HG03025 (cell line): ENCODE measurements at regions not wholly inside any gene's neighbourhood (a gene's known extent, or its start where the extent isn't known, plus 50 kb on each side); places are given as distances from the start of the nearest gene placed in this dataset.
"Not testable (repeated sequence)": the region's sequence is repeated elsewhere in the genome, so short reads cannot be mapped to it uniquely, and the experiment has no call there.

Experiments used
- ATAC-seq: cut with Tn5 transposase; IDR thresholded peaks from one replicate; pipeline ENCODE4 v1.9.1; 2021; ENCODE audit warnings: mild to moderate bottlenecking, moderate library complexity; ENCODE audit not compliant: unreplicated experiment, low FRiP score

GRCh38 chr12:87444039-87444438 lies 585.2 kb downstream of the C12orf50 start:
- no peak for ATAC-seq

GRCh38 chr12:87441511-87441910 lies 587.7 kb downstream of the C12orf50 start:
- ATAC-seq, result no peak

GRCh38 chr12:87439990-87440827 lies 589.0 kb downstream of the C12orf50 start:
- ATAC-seq, result no peak

DNA sequence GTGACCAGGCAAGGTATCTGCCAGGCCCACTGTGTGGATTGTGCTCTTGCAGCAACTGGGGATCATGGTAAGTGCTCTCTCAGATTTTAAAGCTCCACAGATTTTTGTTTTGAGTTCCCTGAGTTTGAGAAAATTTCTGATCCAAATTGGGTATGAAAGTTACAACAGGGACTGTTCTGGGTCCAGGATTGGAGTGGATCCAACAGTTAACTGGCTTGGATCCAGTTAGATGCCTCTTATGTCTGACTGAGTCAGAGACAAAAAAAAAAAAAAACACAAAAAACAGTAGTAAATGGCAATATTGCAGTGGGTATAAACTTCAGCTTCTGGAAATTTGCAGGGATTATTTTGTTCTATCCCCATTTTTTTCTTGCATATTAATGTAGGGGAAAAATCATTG lies 598.8 kb downstream of the C12orf50 start:
- ATAC-seq, result no peak

DNA sequence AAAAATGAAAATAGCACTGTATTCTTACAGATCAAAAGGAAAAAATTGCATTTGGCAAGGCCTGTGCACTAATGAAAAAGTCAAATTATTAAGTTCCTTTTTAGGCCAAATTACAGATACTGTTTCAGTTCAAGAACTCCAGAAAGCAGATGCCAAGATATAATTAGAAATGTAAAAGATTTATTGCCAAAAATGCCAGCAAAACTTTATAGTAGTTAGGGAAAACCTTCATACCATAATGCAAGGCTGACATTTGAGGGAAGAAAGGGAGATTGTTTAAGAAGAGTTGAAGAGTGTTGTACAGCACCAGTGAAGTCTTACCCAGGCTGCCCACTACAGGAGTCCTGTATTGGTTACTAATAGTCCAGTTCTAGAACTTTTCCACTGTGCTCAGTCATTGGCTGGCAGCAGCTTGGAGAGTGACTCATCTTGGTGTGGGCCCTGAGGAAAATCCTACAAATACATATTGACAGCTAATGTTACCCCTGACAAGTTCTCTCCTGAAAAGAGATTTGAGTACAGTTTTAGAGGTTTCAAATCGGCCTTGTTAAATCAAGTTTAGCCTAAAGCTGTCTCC lies 600.4 kb downstream of the C12orf50 start:
- ATAC-seq, result no peak

DNA sequence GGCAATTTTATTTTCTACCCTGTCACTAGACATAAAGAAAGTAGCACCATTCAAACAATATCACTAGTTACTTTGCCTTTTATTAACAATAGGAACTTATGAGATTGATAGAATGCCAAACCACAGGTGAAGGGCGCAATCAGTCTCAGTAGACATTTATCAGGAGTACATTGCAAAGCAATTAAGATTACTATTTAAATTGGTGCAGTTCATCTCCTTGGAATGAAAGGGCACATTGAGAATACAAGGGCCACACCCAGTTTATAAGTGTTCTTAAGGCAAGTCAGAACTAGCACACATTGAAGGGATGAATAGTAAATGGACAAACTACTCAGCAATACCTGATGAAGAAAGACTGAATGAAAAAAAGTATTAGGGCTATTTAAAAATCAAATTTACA lies 601.4 kb downstream of the C12orf50 start:
- no peak for ATAC-seq

GRCh38 chr12:87425942-87426554 lies 603.2 kb downstream of the C12orf50 start:
- ATAC-seq, result no peak

DNA sequence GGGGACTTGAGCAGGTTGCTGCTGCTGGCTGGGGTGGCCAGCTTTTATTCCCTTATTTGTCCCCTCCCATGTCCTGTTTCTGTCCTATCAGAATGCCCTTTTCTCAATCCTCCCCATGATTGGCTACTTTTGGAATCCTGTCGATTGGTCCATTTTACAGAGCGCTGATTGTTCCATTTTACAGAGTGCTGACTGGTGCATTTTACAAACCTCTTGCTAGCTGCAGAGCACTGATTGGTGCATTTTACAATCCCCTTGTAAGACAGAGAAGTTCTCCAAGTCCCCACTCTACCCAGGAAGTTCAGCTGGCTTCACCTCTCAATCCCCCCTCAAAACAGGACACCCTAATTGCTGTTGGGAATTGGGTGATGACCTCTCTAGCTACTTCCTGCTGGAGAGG lies 608.0 kb downstream of the C12orf50 start:
- ATAC-seq, result not testable (repeated sequence)

DNA sequence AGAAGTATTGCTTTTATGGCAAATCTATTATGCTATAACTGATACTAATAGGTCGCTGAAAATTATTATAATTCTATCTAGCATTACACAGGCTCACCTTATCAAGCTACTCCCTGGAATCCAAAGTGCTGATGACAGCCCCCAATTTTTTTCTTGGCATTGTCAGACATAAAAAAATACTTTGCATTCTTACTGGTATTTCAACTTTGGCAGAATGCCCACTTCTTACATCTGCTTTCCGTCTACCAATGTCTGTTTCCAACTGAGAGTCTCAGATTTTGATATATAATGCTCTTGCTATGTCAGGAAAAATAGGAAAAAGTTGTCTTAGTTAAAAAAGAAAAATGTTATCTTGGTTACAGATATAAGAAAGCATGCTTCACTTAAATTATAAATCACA lies 615.4 kb downstream of the C12orf50 start:
- ATAC-seq, result no peak

DNA sequence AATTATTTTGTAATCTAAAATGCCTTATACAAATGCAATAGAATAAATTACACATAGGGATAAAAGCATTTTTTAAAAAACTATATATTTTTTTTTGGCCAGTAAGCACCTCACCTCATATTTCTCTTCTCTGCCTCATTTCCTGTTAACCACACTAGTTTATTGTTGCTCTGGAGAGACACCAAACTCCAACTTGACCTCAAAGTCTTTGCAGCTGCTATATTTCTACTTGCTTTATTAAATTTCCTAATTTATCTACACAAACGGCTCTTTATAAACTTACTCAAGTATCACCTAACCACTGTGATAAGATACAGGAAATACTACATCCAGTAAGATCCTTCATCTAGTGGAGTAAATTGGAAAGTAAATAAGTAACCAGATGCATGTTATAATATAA lies 622.3 kb downstream of the C12orf50 start:
- no peak for ATAC-seq

- no peak for ATAC-seq
These were observed 623.3 kb downstream of the C12orf50 start for GRCh38 chr12:87405918-87406317.

DNA sequence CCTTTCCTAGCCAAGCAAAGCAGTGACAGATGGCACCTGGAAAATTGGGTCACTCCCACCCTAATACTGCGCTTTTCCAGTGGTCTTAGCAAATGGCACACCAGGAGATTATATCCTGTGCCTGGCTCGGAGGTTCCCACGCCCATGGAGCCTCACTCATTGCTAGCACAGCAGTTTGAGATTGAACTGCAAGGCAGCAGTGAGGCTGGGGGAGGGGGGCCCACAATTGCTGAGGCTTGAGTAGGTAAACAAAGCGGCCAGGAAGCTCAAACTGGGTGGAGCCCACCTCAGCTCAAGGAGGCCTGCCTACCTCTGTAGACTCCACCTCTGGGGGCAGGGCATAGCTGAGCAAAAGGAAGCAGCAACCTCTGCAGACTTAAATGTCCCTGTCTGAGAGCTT lies 635.0 kb downstream of the C12orf50 start:
- ATAC-seq, result not testable (repeated sequence)

DNA sequence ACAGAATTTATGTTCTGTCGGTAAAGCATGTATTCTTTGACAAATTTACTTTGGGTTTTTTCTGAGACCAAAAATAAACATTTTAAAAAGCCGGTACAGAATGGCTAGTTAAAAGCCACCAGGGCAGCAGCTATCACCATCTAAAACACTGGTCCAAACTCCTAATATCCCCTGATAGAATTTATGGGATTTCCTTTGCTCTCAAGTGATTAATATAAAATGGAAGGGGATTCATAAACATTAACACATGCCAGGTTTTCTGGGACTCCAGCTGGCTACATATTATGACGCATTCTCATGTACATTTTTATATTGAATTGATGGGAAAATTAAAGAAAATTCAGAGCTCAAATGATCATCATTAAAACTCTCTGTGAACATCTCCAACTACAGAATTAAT lies 640.8 kb downstream of the C12orf50 start:
- no peak for ATAC-seq

DNA sequence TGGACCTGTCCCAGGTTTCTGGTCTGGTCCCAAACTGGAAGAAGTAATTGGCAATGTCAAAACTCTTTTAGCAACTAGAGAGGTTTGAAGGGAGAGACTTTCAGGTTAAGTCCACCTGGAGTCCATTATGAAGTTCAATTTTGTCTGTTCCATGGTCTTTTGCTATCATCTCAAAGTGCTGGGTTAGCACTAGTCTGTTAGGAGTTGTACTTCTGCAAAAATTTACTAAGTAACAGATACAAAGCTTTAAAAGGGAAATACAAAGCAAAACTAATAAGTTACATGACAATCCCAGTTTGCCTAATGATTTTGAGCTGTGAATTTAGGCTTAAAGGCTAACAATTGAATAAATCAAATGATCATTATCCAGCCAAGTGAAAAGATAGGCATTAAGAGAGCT lies 643.9 kb downstream of the C12orf50 start:
- no peak for ATAC-seq

DNA sequence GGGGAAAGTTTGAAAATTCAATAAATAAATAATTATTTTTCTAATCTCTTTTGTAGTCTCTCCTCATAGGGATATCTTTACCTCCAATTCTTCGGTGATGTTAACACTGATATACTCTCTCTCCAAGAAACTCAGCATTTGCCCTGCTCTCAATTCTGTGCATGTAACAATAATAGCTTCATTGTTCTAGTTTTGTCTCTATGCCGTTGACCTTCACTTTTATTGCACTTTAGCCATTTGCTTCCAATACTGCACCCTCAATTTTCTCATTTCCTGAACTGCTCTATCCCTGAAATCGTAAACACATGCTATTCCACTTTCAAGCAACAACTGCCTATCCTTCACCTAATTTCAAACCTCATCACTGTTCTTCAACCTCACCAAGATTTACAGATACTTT lies 645.0 kb downstream of the C12orf50 start:
- ATAC-seq, result no peak

DNA sequence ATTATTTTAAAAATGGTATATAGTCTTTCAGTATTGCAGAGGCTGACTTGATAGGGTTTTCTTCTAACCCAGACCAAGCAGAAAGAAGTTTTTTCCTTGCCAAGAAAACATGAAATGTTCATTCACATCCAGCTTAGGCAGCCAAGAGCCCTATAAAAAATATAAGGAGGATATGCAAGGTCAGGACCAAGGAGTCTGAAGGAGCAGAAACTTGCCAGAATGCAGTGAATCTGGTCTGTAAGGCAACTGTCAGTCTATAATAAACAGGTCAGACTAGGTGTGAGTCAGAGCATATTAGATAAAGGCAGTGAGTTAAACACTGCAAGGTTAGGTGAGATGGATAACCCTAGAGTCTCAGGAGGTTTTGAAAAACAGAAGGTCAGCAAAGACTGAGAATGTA lies 645.5 kb downstream of the C12orf50 start:
- no peak for ATAC-seq

DNA sequence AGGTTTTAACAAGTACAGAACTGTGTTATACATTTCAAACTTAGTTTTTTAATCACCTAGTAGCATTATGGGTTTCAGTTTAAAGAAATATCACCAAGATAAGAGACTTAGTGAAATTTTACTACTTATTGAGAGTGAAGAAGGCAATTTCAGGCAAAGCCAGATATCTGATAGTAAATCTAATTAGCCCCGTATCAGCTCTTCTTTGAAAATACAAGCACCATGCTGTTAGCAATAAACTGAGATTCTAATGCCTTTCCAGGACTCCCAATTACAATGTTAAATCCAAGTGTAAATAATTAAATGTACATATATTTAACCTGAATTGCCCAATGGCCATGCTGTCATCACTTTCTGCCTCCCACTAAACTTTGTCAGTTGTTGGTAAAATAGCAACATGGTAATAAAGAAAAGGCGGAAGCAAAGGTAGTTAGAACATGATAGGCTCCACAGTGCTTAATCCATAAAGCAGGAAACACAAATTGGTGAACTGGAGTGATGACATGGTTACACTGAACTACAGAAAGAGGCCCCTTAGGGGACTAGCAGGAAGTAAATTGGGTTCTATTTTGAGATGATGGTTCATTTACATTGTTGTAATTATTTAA lies 646.1 kb downstream of the C12orf50 start:
- no peak for ATAC-seq

DNA sequence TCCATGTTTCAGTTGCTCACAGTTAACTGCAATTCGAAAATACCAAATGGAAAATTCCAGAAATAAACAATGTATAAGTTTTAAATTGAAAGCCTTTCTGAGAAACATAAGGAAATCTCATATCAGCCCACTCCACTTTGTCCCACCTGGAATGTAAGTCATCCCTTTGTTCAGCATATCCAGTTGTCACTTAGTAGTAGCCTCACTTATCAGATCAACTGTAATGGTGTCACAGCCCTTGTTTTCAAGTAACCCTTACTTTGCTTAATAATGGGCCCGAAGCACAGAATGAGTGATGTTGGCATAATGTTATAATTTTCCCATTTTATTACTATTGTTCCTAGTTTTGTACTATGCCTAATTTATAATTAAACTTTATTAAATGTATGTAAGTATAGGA lies 646.8 kb downstream of the C12orf50 start:
- ATAC-seq, result no peak

DNA sequence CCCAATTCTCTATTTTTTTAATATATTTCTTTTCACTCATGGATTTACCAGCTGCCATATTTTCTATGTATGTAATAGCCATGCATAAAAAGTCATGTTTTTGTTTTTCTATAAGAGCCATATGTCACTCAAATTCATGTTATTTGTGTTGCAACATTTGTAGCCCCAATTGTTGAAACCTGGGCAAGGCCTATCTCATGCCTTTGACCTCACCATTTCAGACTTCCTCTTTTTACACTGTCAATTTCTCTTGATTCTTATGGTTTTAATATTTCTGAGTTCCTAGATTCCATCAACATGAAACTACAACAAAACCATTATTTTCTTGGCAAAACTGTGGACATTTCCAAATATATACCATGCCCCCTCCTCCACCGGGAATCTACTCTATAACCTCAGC lies 647.5 kb downstream of the C12orf50 start:
- no peak for ATAC-seq

GRCh38 chr12:87378526-87378925 lies 650.7 kb downstream of the C12orf50 start:
- ATAC-seq, result no peak

- no peak for ATAC-seq
These were observed 652.5 kb downstream of the C12orf50 start for GRCh38 chr12:87376722-87377121.
